HG03064 (cell line): ENCODE measurements at regions not wholly inside any gene's neighbourhood (a gene's known extent, or its start where the extent isn't known, plus 50 kb on each side); places are given as distances from the start of the nearest gene placed in this dataset.
A peak's percentile ranks its signal among the peaks of the same experiment; 100 is the strongest.
"Not testable (repeated sequence)": the region's sequence is repeated elsewhere in the genome, so short reads cannot be mapped to it uniquely, and the experiment has no call there.

ENCODE experiments used
- ATAC-seq: cut with Tn5 transposase; IDR thresholded peaks from one replicate; pipeline ENCODE4 v1.9.1; 2021; ENCODE audit warnings: low read depth; ENCODE audit not compliant: unreplicated experiment

- ATAC-seq = no peak
Measured at GRCh38 chr13:66154976-66155375, 1075.2 kb downstream of the PCDH9 start.

- no peak for ATAC-seq
Measured at GRCh38 chr13:66154354-66154753, 1075.8 kb downstream of the PCDH9 start.

- no peak for ATAC-seq
Measured at GRCh38 chr13:66152596-66152995, 1077.5 kb downstream of the PCDH9 start.

GRCh38 chr13:66144357-66144756 lies 1085.8 kb downstream of the PCDH9 start:
- not testable (repeated sequence) for ATAC-seq

GRCh38 chr13:66139701-66140100 lies 1090.4 kb downstream of the PCDH9 start:
- peak; percentile 18 for ATAC-seq

- no peak for ATAC-seq
Measured at GRCh38 chr13:66139250-66139649, 1090.9 kb downstream of the PCDH9 start.

- ATAC-seq = peak; percentile 90
Measured at GRCh38 chr13:66138172-66138811, 1091.8 kb downstream of the PCDH9 start.

GRCh38 chr13:66137384-66137783 lies 1092.8 kb downstream of the PCDH9 start:
- no peak for ATAC-seq

- peak; percentile 82 for ATAC-seq
Measured at GRCh38 chr13:66128692-66129269, 1101.4 kb downstream of the PCDH9 start.

- no peak for ATAC-seq
Measured at GRCh38 chr13:66128201-66128600, 1101.9 kb downstream of the PCDH9 start.

- no peak for ATAC-seq
Measured at GRCh38 chr13:66117563-66117962, 1112.6 kb downstream of the PCDH9 start.

GRCh38 chr13:66113882-66114526 lies 1116.1 kb downstream of the PCDH9 start:
- no peak for ATAC-seq

- ATAC-seq = no peak
Measured at GRCh38 chr13:66111628-66112027, 1118.5 kb downstream of the PCDH9 start.

- ATAC-seq = no peak
Measured at GRCh38 chr13:66106246-66106645, 1123.9 kb downstream of the PCDH9 start.

GRCh38 chr13:66102864-66103263 lies 1127.3 kb downstream of the PCDH9 start:
- no peak for ATAC-seq

- ATAC-seq = no peak
Measured at GRCh38 chr13:66099825-66100224, 1130.3 kb downstream of the PCDH9 start.

GRCh38 chr13:66098931-66099628 lies 1131.1 kb downstream of the PCDH9 start:
- no peak for ATAC-seq

GRCh38 chr13:66089711-66090110 lies 1140.4 kb downstream of the PCDH9 start:
- no peak for ATAC-seq

- ATAC-seq = no peak
Measured at GRCh38 chr13:66087269-66087710, 1142.8 kb downstream of the PCDH9 start.

- no peak for ATAC-seq
Measured at GRCh38 chr13:66077132-66077689, 1152.9 kb downstream of the PCDH9 start.

GRCh38 chr13:66076417-66076816 lies 1153.7 kb downstream of the PCDH9 start:
- no peak for ATAC-seq
